Endothelial cell of umbilical vein (primary cell): ENCODE measurements at regions not wholly inside any gene's neighbourhood (a gene's known extent, or its start where the extent isn't known, plus 50 kb on each side); places are given as distances from the start of the nearest gene placed in this dataset.

ENCODE experiments used
- BruUV-seq: library from RNA; stranded (reverse); fragments of 400-500 nt; replicated peaks from 2 replicates; lab custom pipeline; 2021; lab: Mats Ljungman, UMichigan
- CTCF ChIA-PET: fragments of 300-600, 350-600 bp; sonication (Branson Sonifier 250); formaldehyde crosslinking; loops from one replicate; lab custom pipeline; 2021; ENCODE audit warnings: antibody characterized with exemption, inconsistent platforms; lab: Charles Lee
- POLR2A ChIA-PET: fragments of 300-600, 350-600 bp; sonication (Branson Sonifier 250); formaldehyde crosslinking; loops from one replicate; lab custom pipeline; 2021; ENCODE audit warnings: antibody characterized with exemption, inconsistent platforms; lab: Charles Lee
- DNase-seq: peaks from one replicate; pipeline ENCODE4 v3.0.0-alpha.2; 2011; ENCODE audit warnings: low read depth, low spot score
- FAIRE-seq: peaks from 2 replicates; lab custom pipeline; 2011; peaks lifted over from hg19 to GRCh38; lab: Jason Lieb, UNC
- H2AFZ ChIP-seq: 2 replicates; pipeline ENCODE4 v1.6.0; 2012; ENCODE audit warnings: low read depth, low read length, control low read depth, inconsistent platforms
- H3K27ac ChIP-seq: 2 replicates; pipeline ENCODE4 v1.5.1; 2011; ENCODE audit warnings: low read depth, mild to moderate bottlenecking, control low read depth, low read length, moderate library complexity; ENCODE audit not compliant: insufficient read depth
- H3K27me3 ChIP-seq, 2 experiments: 2 replicates each; pipeline versions ENCODE4 v1.6.0 to v1.6.1; 2011; ENCODE audit warnings: low read length in 2 of 2, mixed read lengths in 1 of 2; ENCODE audit not compliant: control insufficient read depth in 2 of 2, insufficient read depth in 2 of 2
- H3K36me3 ChIP-seq, 2 experiments: 2 replicates in 1 of 2; 3 replicates in 1 of 2; pipeline ENCODE4 v1.5.1; 2011; ENCODE audit warnings: low read length in 2 of 2, mild to moderate bottlenecking in 1 of 2, moderate library complexity in 1 of 2; ENCODE audit not compliant: control insufficient read depth in 2 of 2, insufficient read depth in 2 of 2; ENCODE audit errors: extremely low read depth in 1 of 2
- H3K4me1 ChIP-seq: 3 replicates; pipeline ENCODE4 v1.5.1; 2011; ENCODE audit warnings: mild to moderate bottlenecking, low read length; ENCODE audit not compliant: control insufficient read depth, insufficient read depth; ENCODE audit errors: extremely low read depth
- H3K4me2 ChIP-seq: 2 replicates; pipeline ENCODE4 v1.6.1; 2011; ENCODE audit warnings: low read length, control low read depth, mixed read lengths; ENCODE audit not compliant: insufficient read depth
- H3K4me3 ChIP-seq, 3 experiments: fragments of 200-600 bp in 1 of 3; sonication (generic), shearing (Covaris generic) in 1 of 3; replicated peaks in 1 of 3; 2 replicates each; pipeline ENCODE4 v1.5.1; 2011 to 2016; ENCODE audit warnings: control low read depth in 3 of 3, low read length in 3 of 3, mild to moderate bottlenecking in 2 of 3, inconsistent platforms in 1 of 3, low read depth in 1 of 3, moderate library complexity in 1 of 3; ENCODE audit not compliant: insufficient read depth in 1 of 3
- H3K79me2 ChIP-seq: 2 replicates; pipeline ENCODE4 v1.6.0; 2012; ENCODE audit warnings: low read length, inconsistent platforms; ENCODE audit not compliant: control insufficient read depth, insufficient read depth
- H3K9ac ChIP-seq: replicated peaks from 2 replicates; pipeline ENCODE3; 2011; ENCODE audit warnings: low read length, control low read depth; ENCODE audit not compliant: insufficient read depth; ENCODE audit errors: extremely low read depth
- H3K9me1 ChIP-seq: replicated peaks from 3 replicates; pipeline ENCODE4 v1.6.0; 2011; ENCODE audit warnings: mild to moderate bottlenecking, low read length; ENCODE audit not compliant: control insufficient read depth, insufficient read depth; ENCODE audit errors: extremely low read depth
- H3K9me3 ChIP-seq: replicated peaks from 2 replicates; pipeline ENCODE4 v1.5.1; 2012; ENCODE audit warnings: low read length, inconsistent platforms; ENCODE audit not compliant: control insufficient read depth, insufficient read depth
- H4K20me1 ChIP-seq: replicated peaks from 2 replicates; pipeline ENCODE3; 2011; ENCODE audit warnings: mild to moderate bottlenecking, low read length; ENCODE audit not compliant: control insufficient read depth, insufficient read depth; ENCODE audit errors: extremely low read depth
- CTCF ChIP-seq, 2 donors: IDR thresholded peaks; 1 replicate in 1 of 2; 2 replicates in 1 of 2; pipeline ENCODE4 v1.5.1; 2011; ENCODE audit warnings: low read length in 2 of 2, mild to moderate bottlenecking in 2 of 2, moderate library complexity in 2 of 2, control low read depth in 1 of 2, inconsistent platforms in 1 of 2, low read depth in 1 of 2; ENCODE audit not compliant: insufficient read depth in 1 of 2; ENCODE audit errors: extremely low read depth in 1 of 2
- EZH2 ChIP-seq: IDR thresholded peaks from 2 replicates; pipeline ENCODE4 v1.6.1; 2012; ENCODE audit warnings: borderline replicate concordance, low read depth, mild to moderate bottlenecking, moderate library complexity, low read length, inconsistent platforms; ENCODE audit not compliant: severe bottlenecking
- FOS ChIP-seq: IDR thresholded peaks from 2 replicates; pipeline ENCODE4 v1.6.1; 2011; ENCODE audit warnings: mild to moderate bottlenecking, low read length, moderate library complexity, borderline replicate concordance; ENCODE audit not compliant: insufficient read depth
- GATA2 ChIP-seq: IDR thresholded peaks from 2 replicates; pipeline ENCODE4 v1.7.0; 2011; ENCODE audit warnings: low read depth, mild to moderate bottlenecking, moderate library complexity, mixed read lengths, low read length; ENCODE audit not compliant: insufficient read length, insufficient read depth
- JUN ChIP-seq: IDR thresholded peaks from 2 replicates; pipeline ENCODE4 v1.6.1; 2011; ENCODE audit warnings: borderline replicate concordance, low read depth; ENCODE audit not compliant: insufficient read length, insufficient read depth
- MYC ChIP-seq: IDR thresholded peaks from one replicate; pipeline ENCODE4 v1.6.1; 2011; ENCODE audit warnings: mild to moderate bottlenecking, low read depth, low read length
- POLR2A ChIP-seq: IDR thresholded peaks from 2 replicates; pipeline ENCODE4 v1.6.1; 2012; ENCODE audit warnings: low read depth, mild to moderate bottlenecking, control low read depth, low read length
- POLR2AphosphoS5 ChIP-seq: IDR thresholded peaks from 2 replicates; pipeline ENCODE4 v1.6.1; 2012; ENCODE audit warnings: low read depth, mild to moderate bottlenecking, control low read depth, low read length, moderate library complexity; ENCODE audit not compliant: insufficient read depth
- dilution Hi-C: fragments of 300-500 bp; cut with MboI; formaldehyde crosslinking; loops from one replicate; pipeline ENCODE4 v1.15.0; 2019; ENCODE audit warnings: low sequenced_read_pairs; ENCODE audit not compliant: extremely low pct_ligation_motif_present
- intact Hi-C: fragments of 100-400 bp; cut with micrococcal nuclease; formaldehyde crosslinking; loops from one replicate; pipeline ENCODE4 v1.10.0; 2022
- TF ChIP-seq, protein P1 (sequence below): IDR thresholded peaks from 2 replicates; pipeline ENCODE4 v1.6.1; 2011; ENCODE audit not compliant: insufficient read depth, insufficient read length

DNA sequence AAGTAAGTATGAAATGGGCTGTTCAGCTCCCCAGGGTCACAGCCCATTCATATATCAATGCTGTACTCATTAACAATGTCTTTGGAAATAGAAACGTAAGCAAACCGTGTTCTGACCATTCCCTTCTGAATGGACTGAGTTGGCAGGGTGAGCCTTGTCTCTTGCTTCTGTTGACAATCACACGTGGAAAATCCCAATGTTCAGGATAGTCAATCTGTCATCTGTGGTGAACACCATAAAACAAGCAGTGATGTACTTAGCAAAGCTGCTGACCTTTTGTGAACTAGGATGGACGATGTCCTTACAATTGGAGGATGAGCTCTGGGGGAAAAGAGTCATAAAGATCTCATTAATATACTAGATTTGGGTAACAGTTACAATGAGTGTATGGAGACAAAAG lies 109.6 kb upstream of the PAQR3 start:
- no peak overlapping the region for H3K4me2 ChIP-seq
- ChIA-PET POLR2A (no interaction called here), CTCF (no interaction called here)
- no TSS peak for BruUV-seq
- no peak overlapping the region for H3K9ac ChIP-seq
- DNase-seq (no peak), FAIRE-seq (no peak)
- H4K20me1 ChIP-seq: no peaks in the 10 kb centered on the region
- no peak overlapping the region for H3K27ac ChIP-seq
- H3K4me1 ChIP-seq: no peaks in the 10 kb centered on the region
- intact Hi-C loops: loop anchor here (10.0 kb wide), 1 partner anchor 1286 kb away; the partner anchor contains the start of gene CFAP299
- H3K9me3 ChIP-seq: no peaks in the 10 kb centered on the region
- no peaks in the 10 kb centered on the region for H3K9me1 ChIP-seq
- dilution Hi-C loops: no loop called here
- no peaks in the 10 kb centered on the region for H3K79me2 ChIP-seq
- no peak overlapping the region for H3K4me3 ChIP-seq
- no peaks in the 10 kb centered on the region for H3K27me3 ChIP-seq
- H3K36me3 ChIP-seq: no peaks in the 10 kb centered on the region
- no peak overlapping the region for H2AFZ ChIP-seq
- TF ChIP-seq, protein P1, sequence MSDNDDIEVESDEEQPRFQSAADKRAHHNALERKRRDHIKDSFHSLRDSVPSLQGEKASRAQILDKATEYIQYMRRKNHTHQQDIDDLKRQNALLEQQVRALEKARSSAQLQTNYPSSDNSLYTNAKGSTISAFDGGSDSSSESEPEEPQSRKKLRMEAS: no peak
- TF ChIP-seq GATA2 (no peak), MYC (no peak), FOS (no peak), EZH2 (no peak)

DNA sequence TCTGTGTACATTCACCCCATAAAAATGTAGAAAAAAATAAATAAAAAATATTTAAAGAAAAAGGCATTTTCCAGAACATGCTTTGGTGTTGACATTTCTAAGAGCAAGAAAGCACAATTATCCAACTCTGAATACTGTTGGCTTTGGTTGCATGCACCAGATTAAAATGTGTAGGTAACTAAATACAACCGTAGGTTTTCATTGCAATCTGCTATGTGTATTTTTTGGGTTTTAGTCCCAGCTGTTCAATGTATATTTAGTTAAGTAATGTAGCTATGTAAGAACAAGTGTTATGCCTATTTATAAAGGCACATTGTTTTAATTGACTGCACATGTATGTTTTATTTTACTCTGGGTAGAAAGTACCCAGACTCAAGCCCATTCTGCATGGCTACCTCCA lies 108.1 kb upstream of the PAQR3 start:
- FAIRE-seq: no peak
- Histone ChIP-seq H3K4me2 (no peak overlapping the region), H2AFZ (no peak overlapping the region), H3K36me3 (no peaks in the 10 kb centered on the region), H3K4me1 (no peaks in the 10 kb centered on the region), H3K27me3 (no peaks in the 10 kb centered on the region), H3K4me3 (no peak overlapping the region), H3K9me3 (no peaks in the 10 kb centered on the region), H3K79me2 (no peaks in the 10 kb centered on the region), H3K9ac (no peak overlapping the region), H3K27ac (no peak overlapping the region), H4K20me1 (no peaks in the 10 kb centered on the region), H3K9me1 (no peaks in the 10 kb centered on the region)
- BruUV-seq: no TSS peak
- intact Hi-C loops (loop anchor here (10.0 kb wide), 1 partner anchor 1287 kb away; the partner anchor contains the start of gene CFAP299), dilution Hi-C loops (no loop called here)
- ChIA-PET CTCF (no interaction called here), POLR2A (no interaction called here)
- no peak for DNase-seq
- TF ChIP-seq MYC (no peak), GATA2 (no peak), EZH2 (no peak), JUN (no peak), CTCF (IDR thresholded peaks at IDR 0.05; ENCODE audit: extremely low read depth in 1 of 2, insufficient read depth in 1 of 2, low read depth in 1 of 2, low read length in 2 of 2) (no peak), POLR2AphosphoS5 (no peak), FOS (no peak), POLR2A (no peak)
- TF ChIP-seq, protein P1: no peak
